Vagina (tissue), 2 donors: ENCODE measurements at regions not wholly inside any gene's neighbourhood (a gene's known extent, or its start where the extent isn't known, plus 50 kb on each side); places are given as distances from the start of the nearest gene placed in this dataset.

Experiments used
- CTCF ChIP-seq, 3 experiments: fragments of 450-650 bp in 2 of 3; fragments of 200-600 bp in 1 of 3; sonication (generic) in 1 of 3; IDR thresholded peaks; one replicate each; pipeline ENCODE4 v1.5.1; 2017 to 2019; ENCODE audit warnings: antibody characterized with exemption in 3 of 3, mild to moderate bottlenecking in 2 of 3, moderate library complexity in 2 of 3
- POLR2A ChIP-seq, 2 donors: fragments of 450-650 bp; IDR thresholded peaks; one replicate each; pipeline ENCODE4 v1.6.1; 2017; ENCODE audit warnings: antibody characterized with exemption in 2 of 2, mild to moderate bottlenecking in 2 of 2, moderate library complexity in 2 of 2
- POLR2AphosphoS5 ChIP-seq, 2 donors: sonication (generic); formaldehyde crosslinking; IDR thresholded peaks; one replicate each; pipeline ENCODE4 v1.9.0; 2017; ENCODE audit warnings: antibody characterized with exemption in 2 of 2, mild to moderate bottlenecking in 2 of 2, low read depth in 1 of 2; ENCODE audit not compliant: insufficient read depth in 1 of 2

- TF ChIP-seq CTCF (IDR thresholded peaks at IDR 0.05) (no peak), POLR2A (IDR thresholded peaks at IDR 0.05) (no peak), POLR2AphosphoS5 (IDR thresholded peaks at IDR 0.05; ENCODE audit: insufficient read depth in 1 of 2, low read depth in 1 of 2) (no peak)
Measured at GRCh38 chr9:103601287-103601686, 492.8 kb upstream of the SMC2 start.
